ENCODE measurements at regions not wholly inside any gene's neighbourhood (a gene's known extent, or its start where the extent isn't known, plus 50 kb on each side); places are given as distances from the start of the nearest gene placed in this dataset.

- no peak overlapping the region for H3K4me3 ChIP-seq (ENCODE audit: control insufficient read depth, low read depth, low read length)
- TF ChIP-seq, protein P1, sequence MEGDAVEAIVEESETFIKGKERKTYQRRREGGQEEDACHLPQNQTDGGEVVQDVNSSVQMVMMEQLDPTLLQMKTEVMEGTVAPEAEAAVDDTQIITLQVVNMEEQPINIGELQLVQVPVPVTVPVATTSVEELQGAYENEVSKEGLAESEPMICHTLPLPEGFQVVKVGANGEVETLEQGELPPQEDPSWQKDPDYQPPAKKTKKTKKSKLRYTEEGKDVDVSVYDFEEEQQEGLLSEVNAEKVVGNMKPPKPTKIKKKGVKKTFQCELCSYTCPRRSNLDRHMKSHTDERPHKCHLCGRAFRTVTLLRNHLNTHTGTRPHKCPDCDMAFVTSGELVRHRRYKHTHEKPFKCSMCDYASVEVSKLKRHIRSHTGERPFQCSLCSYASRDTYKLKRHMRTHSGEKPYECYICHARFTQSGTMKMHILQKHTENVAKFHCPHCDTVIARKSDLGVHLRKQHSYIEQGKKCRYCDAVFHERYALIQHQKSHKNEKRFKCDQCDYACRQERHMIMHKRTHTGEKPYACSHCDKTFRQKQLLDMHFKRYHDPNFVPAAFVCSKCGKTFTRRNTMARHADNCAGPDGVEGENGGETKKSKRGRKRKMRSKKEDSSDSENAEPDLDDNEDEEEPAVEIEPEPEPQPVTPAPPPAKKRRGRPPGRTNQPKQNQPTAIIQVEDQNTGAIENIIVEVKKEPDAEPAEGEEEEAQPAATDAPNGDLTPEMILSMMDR (conservative IDR thresholded peaks at IDR 0.05; ENCODE audit: control insufficient read depth, insufficient read depth, low read depth, low read length): no peak
- peak; percentile 21 for DNase-seq (ENCODE audit: low read depth)
Observed at GRCh38 chr4:149280806-149281205, 534.8 kb downstream of the IQCM start.

DNA sequence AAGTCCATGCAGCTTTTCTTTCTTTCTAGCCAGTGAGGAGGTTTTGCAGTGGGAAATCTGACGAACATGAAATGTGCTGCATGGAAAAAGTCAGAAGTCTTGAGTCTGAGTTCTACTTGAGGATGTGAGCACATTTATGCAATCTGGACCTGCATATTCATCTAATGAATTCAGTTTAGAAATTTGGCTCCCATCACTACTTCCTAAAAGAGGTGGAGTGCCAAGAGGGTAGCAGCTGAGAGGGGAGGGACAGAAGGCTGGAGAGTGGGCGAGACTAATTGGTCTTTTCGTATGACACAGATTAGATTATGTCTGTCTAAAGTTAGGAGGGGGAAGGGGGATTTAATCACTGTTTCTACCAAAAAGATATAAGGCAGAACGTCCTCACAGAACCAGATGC lies 535.9 kb downstream of the IQCM start:
- H3K4me3 ChIP-seq (ENCODE audit: control insufficient read depth, low read depth, low read length): no peak overlapping the region
- DNase-seq (ENCODE audit: low read depth): peak; percentile 17
- TF ChIP-seq, protein P1 (conservative IDR thresholded peaks at IDR 0.05; ENCODE audit: control insufficient read depth, insufficient read depth, low read depth, low read length): no peak

DNA sequence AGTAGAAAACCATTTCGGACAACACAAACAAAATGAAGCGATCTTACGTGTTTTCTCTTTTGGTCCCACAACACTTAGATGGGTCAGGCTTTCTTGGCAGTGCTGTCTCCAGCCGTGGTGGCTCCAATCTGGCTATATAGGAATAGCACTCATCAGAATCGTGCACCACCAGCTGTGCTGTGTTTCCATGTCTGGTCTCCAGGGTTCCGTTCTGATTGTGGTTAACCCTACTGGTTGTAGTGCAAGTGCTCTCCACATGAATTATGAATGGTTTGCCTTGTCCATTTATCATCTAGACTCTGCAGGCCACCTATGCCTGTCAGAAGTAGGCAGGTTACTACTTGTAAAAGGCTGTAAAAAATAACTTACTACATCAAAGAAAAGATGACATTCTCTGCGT lies 536.3 kb downstream of the IQCM start:
- TF ChIP-seq, protein P1 (conservative IDR thresholded peaks at IDR 0.05; ENCODE audit: control insufficient read depth, insufficient read depth, low read depth, low read length): no peak
- H3K4me3 ChIP-seq (ENCODE audit: control insufficient read depth, low read depth, low read length): no peak overlapping the region
- DNase-seq (ENCODE audit: low read depth): no peak

DNA sequence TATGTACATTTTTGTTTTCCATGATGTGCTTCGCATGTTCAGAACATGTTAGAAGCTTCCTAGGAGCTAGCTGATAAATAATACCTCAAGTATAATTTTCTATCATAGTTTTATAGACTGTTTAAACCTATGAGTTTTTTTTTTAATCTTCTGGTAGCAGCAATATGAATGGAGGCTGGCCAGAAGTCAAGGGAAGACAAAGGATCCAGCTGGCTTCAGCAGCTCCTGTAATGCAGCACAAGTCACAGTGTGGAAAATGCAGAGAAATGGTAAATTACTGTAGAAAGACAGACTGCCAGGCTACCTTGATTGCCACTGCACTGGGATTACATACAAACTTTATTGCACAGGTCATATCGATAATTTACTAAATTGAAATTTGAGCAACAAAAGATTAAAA lies 537.9 kb downstream of the IQCM start:
- no peak overlapping the region for H3K4me3 ChIP-seq (ENCODE audit: control insufficient read depth, low read depth, low read length)
- TF ChIP-seq, protein P1 (conservative IDR thresholded peaks at IDR 0.05; ENCODE audit: control insufficient read depth, insufficient read depth, low read depth, low read length): no peak
- no peak for DNase-seq (ENCODE audit: low read depth)

DNA sequence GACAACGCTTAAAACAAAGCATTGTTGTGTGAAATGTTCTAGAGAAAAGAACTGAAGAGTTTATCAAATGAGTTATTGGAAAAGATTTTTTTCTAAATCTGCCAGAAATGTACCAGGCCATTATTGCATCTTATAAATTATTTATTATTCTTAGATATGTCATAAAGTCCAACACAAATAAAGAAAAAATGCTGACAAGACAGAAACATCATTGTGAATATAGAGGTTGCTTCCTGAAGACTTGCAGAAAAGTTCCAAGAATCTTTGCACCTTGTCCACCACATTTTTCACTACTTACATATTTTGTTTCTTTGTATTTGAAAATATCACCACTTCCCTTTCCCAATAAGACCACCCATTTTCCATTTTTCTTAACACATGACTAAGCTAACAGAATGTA lies 545.8 kb downstream of the IQCM start:
- no peak for DNase-seq (ENCODE audit: low read depth)
- H3K4me3 ChIP-seq (ENCODE audit: control insufficient read depth, low read depth, low read length): no peak overlapping the region
- TF ChIP-seq, protein P1 (conservative IDR thresholded peaks at IDR 0.05; ENCODE audit: control insufficient read depth, insufficient read depth, low read depth, low read length): no peak

DNA sequence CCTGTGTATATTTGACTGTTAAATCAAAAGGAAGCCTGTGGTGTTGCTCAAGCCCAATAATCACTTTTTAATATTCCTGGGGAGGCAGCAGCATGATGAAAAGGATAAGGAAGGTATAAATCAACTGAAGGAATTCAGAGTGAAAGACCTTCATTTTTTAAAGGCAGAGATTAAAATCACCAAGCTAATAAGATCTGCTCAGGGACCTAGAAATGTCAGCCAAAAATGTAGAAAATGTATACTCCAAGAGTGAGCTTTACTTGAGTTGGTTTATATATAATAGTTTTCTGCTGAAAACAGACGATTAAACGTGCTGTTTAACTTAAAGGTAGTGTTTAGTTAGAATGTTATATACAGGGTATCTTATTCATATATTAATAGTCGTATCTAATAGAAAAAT lies 549.3 kb downstream of the IQCM start:
- no peak for DNase-seq (ENCODE audit: low read depth)
- H3K4me3 ChIP-seq (ENCODE audit: control insufficient read depth, low read depth, low read length): no peak overlapping the region
- TF ChIP-seq, protein P1 (conservative IDR thresholded peaks at IDR 0.05; ENCODE audit: control insufficient read depth, insufficient read depth, low read depth, low read length): no peak

DNA sequence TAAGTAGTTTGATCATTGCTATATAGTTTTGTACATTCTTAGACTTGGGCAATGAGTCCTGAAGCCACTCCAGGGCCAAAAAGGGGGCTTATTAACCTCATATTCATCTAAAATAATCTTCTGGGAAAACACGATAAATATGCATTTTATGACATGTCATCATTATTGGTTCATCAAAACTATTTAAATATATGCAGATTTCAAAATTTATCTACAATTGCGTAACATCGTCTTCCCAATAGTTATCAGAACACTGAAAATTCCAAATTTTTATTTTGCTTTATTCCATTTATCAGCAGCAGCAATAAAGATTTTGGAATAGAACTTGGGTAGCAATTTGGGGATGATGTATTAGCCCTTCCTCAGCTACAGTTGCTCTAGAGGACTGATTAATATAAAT lies 550.0 kb downstream of the IQCM start:
- TF ChIP-seq, protein P1 (conservative IDR thresholded peaks at IDR 0.05; ENCODE audit: control insufficient read depth, insufficient read depth, low read depth, low read length): no peak
- H3K4me3 ChIP-seq (ENCODE audit: control insufficient read depth, low read depth, low read length): no peak overlapping the region
- DNase-seq (ENCODE audit: low read depth): no peak
